ENCODE measurements at regions not wholly inside any gene's neighbourhood (a gene's known extent, or its start where the extent isn't known, plus 50 kb on each side); places are given as distances from the start of the nearest gene placed in this dataset.

GRCh38 chr2:156087875-156088274 lies 244.6 kb downstream of the NR4A2 start:
- DNase-seq = no peak

- DNase-seq = no peak
These were observed 248.6 kb downstream of the NR4A2 start for GRCh38 chr2:156083763-156084493.

- DNase-seq = no peak
These were observed 252.7 kb downstream of the NR4A2 start for GRCh38 chr2:156079845-156080244.

- DNase-seq = no peak
These were observed 255.3 kb downstream of the NR4A2 start for GRCh38 chr2:156077041-156077742.

- DNase-seq = no peak
These were observed 266.6 kb downstream of the NR4A2 start for GRCh38 chr2:156065912-156066311.

- DNase-seq = no peak
These were observed 268.0 kb downstream of the NR4A2 start for GRCh38 chr2:156064540-156064939.

- DNase-seq = no peak
These were observed 274.9 kb downstream of the NR4A2 start for GRCh38 chr2:156057647-156058046.

GRCh38 chr2:156054983-156055382 lies 277.5 kb downstream of the NR4A2 start:
- no peak for DNase-seq

GRCh38 chr2:156046900-156047299 lies 285.6 kb downstream of the NR4A2 start:
- DNase-seq = no peak

- DNase-seq = no peak
These were observed 289.6 kb downstream of the NR4A2 start for GRCh38 chr2:156042895-156043294.

GRCh38 chr2:156038021-156038420 lies 294.5 kb downstream of the NR4A2 start:
- DNase-seq = no peak

GRCh38 chr2:156037482-156037881 lies 295.0 kb downstream of the NR4A2 start:
- no peak for DNase-seq

- no peak for DNase-seq
These were observed 301.4 kb downstream of the NR4A2 start for GRCh38 chr2:156031121-156031520.

GRCh38 chr2:156023229-156023869 lies 309.2 kb downstream of the NR4A2 start:
- DNase-seq = no peak

GRCh38 chr2:156021146-156022040 lies 311.1 kb downstream of the NR4A2 start:
- DNase-seq = no peak

GRCh38 chr2:156019341-156019740 lies 313.2 kb downstream of the NR4A2 start:
- no peak for DNase-seq

GRCh38 chr2:156017341-156017885 lies 315.1 kb downstream of the NR4A2 start:
- DNase-seq = no peak

GRCh38 chr2:156009293-156009692 lies 323.2 kb downstream of the NR4A2 start:
- no peak for DNase-seq

GRCh38 chr2:156006721-156007618 lies 325.6 kb downstream of the NR4A2 start:
- no peak for DNase-seq

- no peak for DNase-seq
These were observed 326.4 kb downstream of the NR4A2 start for GRCh38 chr2:156005999-156006712.

- no peak for DNase-seq
These were observed 327.0 kb downstream of the NR4A2 start for GRCh38 chr2:156005531-156005930.
